Activated CD8-positive, alpha-beta memory T cell treated with anti-CD3 and anti-CD28 coated beads, Interleukin-2, amount 10 ng/mL, durations not matched to agents 7 days and 5 days (primary cell): ENCODE measurements at regions not wholly inside any gene's neighbourhood (a gene's known extent, or its start where the extent isn't known, plus 50 kb on each side); places are given as distances from the start of the nearest gene placed in this dataset.
"Not testable (repeated sequence)": the region's sequence is repeated elsewhere in the genome, so short reads cannot be mapped to it uniquely, and the experiment has no call there.

Source experiments
- ATAC-seq: fragments of 150-1000 bp; cut with Tn5 transposase; one replicate; pipeline ENCODE4 v1.10.0; 2021; ENCODE audit warnings: moderate library complexity
- CTCF ChIA-PET: fragments of 350-600 bp; sonication (Branson Sonifier 250); formaldehyde crosslinking; loops from one replicate; lab custom pipeline; 2021; ENCODE audit warnings: antibody characterized with exemption; lab: Charles Lee
- DNase-seq: peaks from one replicate; pipeline ENCODE4 v3.0.0-alpha.2; 2020
- H3K27ac Mint-ChIP-seq: one replicate; pipeline ENCODE4 v1.8.0; 2021; ENCODE audit warnings: mild to moderate bottlenecking, mixed read lengths
- H3K27me3 Mint-ChIP-seq: one replicate; pipeline ENCODE4 v1.8.0; 2021; ENCODE audit warnings: mixed read lengths
- H3K36me3 Mint-ChIP-seq: one replicate; pipeline ENCODE4 v1.8.0; 2021; ENCODE audit warnings: mild to moderate bottlenecking, mixed read lengths
- H3K4me1 Mint-ChIP-seq: one replicate; pipeline ENCODE4 v1.8.0; 2021; ENCODE audit warnings: mixed read lengths
- H3K4me3 Mint-ChIP-seq: one replicate; pipeline ENCODE4 v1.8.0; 2021; ENCODE audit warnings: mild to moderate bottlenecking, moderate library complexity, mixed read lengths
- H3K9me3 Mint-ChIP-seq: one replicate; pipeline ENCODE4 v1.8.0; 2022; ENCODE audit warnings: low read depth, mixed read lengths

- no peaks in the 10 kb centered on the region for H3K9me3 Mint-ChIP-seq
- no peaks in the 10 kb centered on the region for H3K36me3 Mint-ChIP-seq
- ATAC-seq (no peak), DNase-seq (no peak)
- no peak overlapping the region for H3K27ac Mint-ChIP-seq
- no peak overlapping the region for H3K4me3 Mint-ChIP-seq
- CTCF ChIA-PET: no interaction called here
- no peaks in the 10 kb centered on the region for H3K27me3 Mint-ChIP-seq
- no peaks in the 10 kb centered on the region for H3K4me1 Mint-ChIP-seq
These were observed 157.5 kb upstream of the SMIM31 start for GRCh38 chr4:164596318-164596878.

- Mint-ChIP-seq H3K27ac (no peak overlapping the region), H3K4me1 (no peaks in the 10 kb centered on the region), H3K27me3 (no peaks in the 10 kb centered on the region), H3K36me3 (no peaks in the 10 kb centered on the region), H3K4me3 (no peak overlapping the region), H3K9me3 (no peaks in the 10 kb centered on the region)
- CTCF ChIA-PET: no interaction called here
- DNase-seq: no peak
- ATAC-seq: no peak
These were observed 157.0 kb upstream of the SMIM31 start for GRCh38 chr4:164596927-164597326.

- no peak overlapping the region for H3K27ac Mint-ChIP-seq
- H3K4me3 Mint-ChIP-seq: no peak overlapping the region
- H3K4me1 Mint-ChIP-seq: peaks cover 2% of the 10 kb centered on the region
- ATAC-seq (no peak), DNase-seq (no peak)
- CTCF ChIA-PET: no interaction called here
- no peaks in the 10 kb centered on the region for H3K27me3 Mint-ChIP-seq
- no peaks in the 10 kb centered on the region for H3K9me3 Mint-ChIP-seq
- H3K36me3 Mint-ChIP-seq: no peaks in the 10 kb centered on the region
These were observed 152.3 kb upstream of the SMIM31 start for GRCh38 chr4:164601653-164602052.

GRCh38 chr4:164605791-164606190, 148.1 kb upstream of the SMIM31 start:
- CTCF ChIA-PET: not testable (repeated sequence)

GRCh38 chr4:164606478-164606877, 147.5 kb upstream of the SMIM31 start:
- no peaks in the 10 kb centered on the region for H3K27me3 Mint-ChIP-seq
- H3K4me1 Mint-ChIP-seq: peaks cover 2% of the 10 kb centered on the region
- no peaks in the 10 kb centered on the region for H3K9me3 Mint-ChIP-seq
- no peak for DNase-seq
- no peak for ATAC-seq
- H3K36me3 Mint-ChIP-seq: no peaks in the 10 kb centered on the region
- no peak overlapping the region for H3K27ac Mint-ChIP-seq
- CTCF ChIA-PET: no interaction called here
- H3K4me3 Mint-ChIP-seq: no peak overlapping the region

More at GRCh38 chr4:164605791-164606190, 148.1 kb upstream of the SMIM31 start:
- H3K4me1 Mint-ChIP-seq, ATAC-seq, DNase-seq, H3K9me3 Mint-ChIP-seq, H3K27ac Mint-ChIP-seq, H3K27me3 Mint-ChIP-seq, H3K4me3 Mint-ChIP-seq, H3K36me3 Mint-ChIP-seq: not testable (repeated sequence)

- ATAC-seq: no peak
- CTCF ChIA-PET: no interaction called here
- H3K9me3 Mint-ChIP-seq: no peaks in the 10 kb centered on the region
These were observed 140.7 kb upstream of the SMIM31 start for GRCh38 chr4:164613256-164613655.

GRCh38 chr4:164613792-164614191, 140.1 kb upstream of the SMIM31 start:
- no peak for DNase-seq
- no peaks in the 10 kb centered on the region for H3K36me3 Mint-ChIP-seq

More at GRCh38 chr4:164613256-164613655, 140.7 kb upstream of the SMIM31 start:
- no peaks in the 10 kb centered on the region for H3K27me3 Mint-ChIP-seq
- no peaks in the 10 kb centered on the region for H3K4me1 Mint-ChIP-seq
- H3K4me3 Mint-ChIP-seq: no peak overlapping the region
- H3K27ac Mint-ChIP-seq: no peak overlapping the region
- no peaks in the 10 kb centered on the region for H3K36me3 Mint-ChIP-seq
- DNase-seq: no peak

GRCh38 chr4:164614329-164614728, 139.6 kb upstream of the SMIM31 start:
- ATAC-seq: no peak

More at GRCh38 chr4:164613792-164614191, 140.1 kb upstream of the SMIM31 start:
- Mint-ChIP-seq H3K27me3 (no peaks in the 10 kb centered on the region), H3K27ac (no peak overlapping the region), H3K4me3 (no peak overlapping the region), H3K4me1 (no peaks in the 10 kb centered on the region), H3K9me3 (no peaks in the 10 kb centered on the region)
- no peak for ATAC-seq
- CTCF ChIA-PET: no interaction called here

GRCh38 chr4:164614999-164615398, 138.9 kb upstream of the SMIM31 start:
- Mint-ChIP-seq H3K4me3 (no peak overlapping the region), H3K27ac (no peak overlapping the region), H3K27me3 (no peaks in the 10 kb centered on the region), H3K36me3 (no peaks in the 10 kb centered on the region), H3K9me3 (no peaks in the 10 kb centered on the region), H3K4me1 (no peaks in the 10 kb centered on the region)
- CTCF ChIA-PET: no interaction called here
- ATAC-seq (no peak), DNase-seq (no peak)

More at GRCh38 chr4:164614329-164614728, 139.6 kb upstream of the SMIM31 start:
- no peak for DNase-seq
- CTCF ChIA-PET: no interaction called here
- Mint-ChIP-seq H3K4me1 (no peaks in the 10 kb centered on the region), H3K36me3 (no peaks in the 10 kb centered on the region), H3K27ac (no peak overlapping the region), H3K9me3 (no peaks in the 10 kb centered on the region), H3K4me3 (no peak overlapping the region), H3K27me3 (no peaks in the 10 kb centered on the region)

GRCh38 chr4:164615964-164616363, 138.0 kb upstream of the SMIM31 start:
- Mint-ChIP-seq H3K9me3 (no peaks in the 10 kb centered on the region), H3K36me3 (no peaks in the 10 kb centered on the region), H3K4me3 (no peak overlapping the region), H3K27ac (no peak overlapping the region), H3K4me1 (no peaks in the 10 kb centered on the region), H3K27me3 (no peaks in the 10 kb centered on the region)
- DNase-seq: no peak
- CTCF ChIA-PET: interaction anchor here (0.7 kb wide), 1 partner anchor 147 kb away, joined by 4 read pairs; no protein-coding TSS in a partner anchor
- no peak for ATAC-seq

GRCh38 chr4:164616961-164617360, 137.0 kb upstream of the SMIM31 start:
- ATAC-seq (no peak), DNase-seq (no peak)
- Mint-ChIP-seq H3K4me3 (no peak overlapping the region), H3K27me3 (no peaks in the 10 kb centered on the region), H3K36me3 (no peaks in the 10 kb centered on the region), H3K9me3 (no peaks in the 10 kb centered on the region), H3K4me1 (no peaks in the 10 kb centered on the region), H3K27ac (no peak overlapping the region)
- CTCF ChIA-PET: no interaction called here

- H3K36me3 Mint-ChIP-seq: no peaks in the 10 kb centered on the region
- no peak overlapping the region for H3K4me3 Mint-ChIP-seq
- H3K27me3 Mint-ChIP-seq: no peaks in the 10 kb centered on the region
- no peak overlapping the region for H3K27ac Mint-ChIP-seq
- DNase-seq (no peak), ATAC-seq (no peak)
- CTCF ChIA-PET: no interaction called here
- H3K9me3 Mint-ChIP-seq: no peaks in the 10 kb centered on the region
- no peaks in the 10 kb centered on the region for H3K4me1 Mint-ChIP-seq
These were observed 136.5 kb upstream of the SMIM31 start for GRCh38 chr4:164617426-164617825.

GRCh38 chr4:164617911-164618310, 136.0 kb upstream of the SMIM31 start:
- Mint-ChIP-seq H3K4me3 (no peak overlapping the region), H3K36me3 (no peaks in the 10 kb centered on the region), H3K27me3 (no peaks in the 10 kb centered on the region), H3K9me3 (no peaks in the 10 kb centered on the region), H3K4me1 (no peaks in the 10 kb centered on the region), H3K27ac (no peak overlapping the region)
- ATAC-seq (no peak), DNase-seq (no peak)
- CTCF ChIA-PET: no interaction called here

- CTCF ChIA-PET: no interaction called here
- DNase-seq (no peak), ATAC-seq (no peak)
- H3K9me3 Mint-ChIP-seq: peaks cover 2% of the 10 kb centered on the region
- no peak overlapping the region for H3K27ac Mint-ChIP-seq
- no peaks in the 10 kb centered on the region for H3K27me3 Mint-ChIP-seq
- H3K4me1 Mint-ChIP-seq: no peaks in the 10 kb centered on the region
- no peak overlapping the region for H3K4me3 Mint-ChIP-seq
- H3K36me3 Mint-ChIP-seq: peaks cover 1% of the 10 kb centered on the region
These were observed 131.9 kb upstream of the SMIM31 start for GRCh38 chr4:164621886-164622521.
